Fibroblast of gingiva (primary cell): ENCODE measurements at regions not wholly inside any gene's neighbourhood (a gene's known extent, or its start where the extent isn't known, plus 50 kb on each side); places are given as distances from the start of the nearest gene placed in this dataset.
A peak's percentile ranks its signal among the peaks of the same experiment; 100 is the strongest.
"Not testable (repeated sequence)": the region's sequence is repeated elsewhere in the genome, so short reads cannot be mapped to it uniquely, and the experiment has no call there.

Experiments used
- DNase-seq: peaks from one replicate; pipeline ENCODE4 v3.0.0-alpha.2; 2011; ENCODE audit warnings: low read depth

- DNase-seq: not testable (repeated sequence)
Observed at GRCh38 chr3:110001905-110002304, 664.6 kb upstream of the DPPA4 start.

DNA sequence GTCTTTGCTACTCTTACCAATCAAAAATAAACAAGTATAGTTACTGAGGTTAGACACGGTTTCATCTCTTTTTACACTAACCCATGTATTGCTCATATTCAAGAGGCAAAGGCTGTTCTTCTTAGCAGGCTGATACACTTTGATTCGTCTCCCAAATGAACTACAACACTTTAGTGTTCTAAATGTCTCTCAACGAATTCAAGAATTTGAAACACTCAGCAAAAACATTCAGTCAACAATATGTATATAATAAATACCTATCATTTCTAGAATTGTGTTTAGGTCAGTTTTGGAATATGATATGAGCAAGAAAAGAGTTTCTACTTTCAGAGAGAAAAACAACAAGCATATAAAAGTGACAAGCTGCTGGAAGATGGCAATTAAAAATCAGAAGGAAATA lies 669.6 kb upstream of the DPPA4 start:
- no peak for DNase-seq

DNA sequence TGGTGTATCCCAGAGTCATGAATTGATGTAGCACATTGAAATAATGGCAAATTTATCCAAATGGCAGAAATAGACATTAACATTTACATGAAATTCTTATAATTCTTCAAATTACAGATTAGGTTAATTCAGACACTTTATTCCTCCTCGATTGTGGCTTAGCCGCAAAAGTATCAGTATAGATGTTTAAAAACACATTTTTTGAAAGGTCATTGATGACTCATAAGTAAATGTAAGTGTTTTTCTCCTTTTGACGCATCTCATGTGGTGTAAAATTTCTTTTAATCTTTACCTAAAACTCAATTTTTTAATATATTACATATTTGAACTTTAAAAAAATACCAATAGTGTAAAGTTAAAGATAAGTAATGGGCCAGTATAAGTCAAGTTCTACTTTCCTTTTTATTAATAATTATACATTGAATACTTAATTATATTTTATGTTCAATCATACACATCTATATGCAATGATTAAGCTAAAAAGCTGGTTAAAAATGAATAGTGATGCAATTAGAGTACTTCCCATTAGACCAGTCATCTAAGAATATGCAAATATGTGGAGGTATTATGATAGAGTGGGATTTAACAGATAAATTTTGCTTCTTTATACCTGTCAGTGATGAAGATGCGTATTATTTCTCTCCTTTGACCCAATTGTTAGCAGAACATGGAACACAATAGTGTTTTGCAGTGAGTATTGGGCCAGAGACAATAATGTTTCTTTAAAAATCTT lies 678.1 kb upstream of the DPPA4 start:
- DNase-seq: no peak

DNA sequence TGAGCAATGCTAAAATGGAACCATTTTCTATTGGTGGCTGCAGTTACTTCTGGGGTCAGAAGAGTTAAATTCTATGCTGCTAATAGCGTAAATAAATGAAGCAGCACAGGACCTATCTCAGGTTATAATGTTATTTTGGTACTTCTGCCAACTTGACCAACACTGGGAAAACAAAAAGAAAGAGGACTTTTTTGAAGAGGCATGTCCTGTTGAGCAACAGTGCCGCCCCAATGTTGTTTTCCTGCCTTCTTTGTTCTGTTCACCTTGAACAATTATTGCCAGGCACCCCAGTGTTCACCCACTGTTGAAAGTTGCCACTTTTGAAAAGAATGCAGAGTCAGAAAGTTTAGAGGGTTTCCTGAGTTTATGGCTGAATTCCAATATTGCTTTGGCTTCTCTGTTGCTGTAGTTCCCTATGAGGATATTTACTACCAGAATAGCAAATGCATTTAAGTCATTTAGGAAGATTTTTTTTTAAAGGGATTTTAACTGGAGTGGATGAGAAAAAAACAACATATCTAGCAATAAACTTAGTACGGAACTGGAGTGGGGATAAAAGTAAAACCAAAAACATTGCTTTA lies 679.0 kb upstream of the DPPA4 start:
- DNase-seq: no peak

DNA sequence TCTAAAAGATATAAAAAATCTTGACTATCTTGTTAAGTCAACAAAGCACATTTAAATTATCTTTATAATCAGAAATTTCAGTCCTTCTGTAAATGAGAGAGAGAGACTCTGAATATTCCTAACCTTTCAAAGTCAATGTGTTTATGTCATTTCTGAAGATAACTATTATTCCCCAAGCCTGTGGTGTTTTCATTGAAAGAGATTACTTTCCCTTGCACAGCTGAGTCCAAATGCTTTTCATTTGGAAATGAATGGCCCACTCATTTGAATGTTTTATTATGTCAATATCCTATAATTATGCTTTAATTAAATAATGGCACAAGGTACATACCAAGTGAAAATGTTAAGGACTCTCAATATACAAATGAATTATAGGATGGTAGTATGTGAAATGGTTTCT lies 680.0 kb upstream of the DPPA4 start:
- no peak for DNase-seq

GRCh38 chr3:110021659-110022058 lies 684.3 kb upstream of the DPPA4 start:
- DNase-seq: no peak

DNA sequence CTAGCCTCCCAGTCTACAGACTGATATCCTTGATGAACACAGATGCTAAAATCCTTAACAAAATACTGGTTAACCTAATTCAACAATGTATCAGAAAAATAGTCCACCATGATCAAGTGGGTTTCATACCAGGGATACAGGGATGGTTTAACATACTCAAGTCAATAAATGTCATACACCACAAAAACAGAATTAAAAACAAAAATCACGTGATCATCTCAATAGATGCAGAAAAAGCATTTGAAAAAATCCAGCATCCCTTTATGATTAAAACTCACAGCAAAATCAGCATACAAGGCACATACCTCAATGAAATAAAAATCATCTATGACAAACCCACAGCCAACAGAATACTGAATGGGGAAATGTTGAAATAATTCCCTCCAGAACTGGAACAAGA lies 685.7 kb upstream of the DPPA4 start:
- not testable (repeated sequence) for DNase-seq

DNA sequence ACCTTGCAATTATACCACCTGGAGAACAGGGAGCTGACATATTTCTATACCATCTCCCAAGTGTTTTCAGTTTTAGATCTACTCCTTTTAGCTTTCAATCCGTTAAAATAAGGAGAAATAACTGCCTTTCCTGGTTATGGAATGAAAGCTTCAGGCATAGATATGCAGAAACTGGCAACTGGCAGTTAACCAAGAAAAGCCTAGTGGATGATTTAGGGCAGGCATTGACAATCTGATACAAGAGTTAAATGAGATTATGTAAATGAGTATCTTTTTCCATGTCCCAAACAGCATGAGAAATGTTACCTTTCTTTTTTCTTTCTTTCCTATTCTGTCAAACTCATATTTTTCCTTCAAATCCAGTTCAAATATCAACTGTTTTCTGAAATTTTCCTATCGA lies 689.1 kb upstream of the DPPA4 start:
- no peak for DNase-seq

- peak; percentile 67 for DNase-seq
Observed at GRCh38 chr3:110027446-110028080, 690.2 kb upstream of the DPPA4 start.

DNA sequence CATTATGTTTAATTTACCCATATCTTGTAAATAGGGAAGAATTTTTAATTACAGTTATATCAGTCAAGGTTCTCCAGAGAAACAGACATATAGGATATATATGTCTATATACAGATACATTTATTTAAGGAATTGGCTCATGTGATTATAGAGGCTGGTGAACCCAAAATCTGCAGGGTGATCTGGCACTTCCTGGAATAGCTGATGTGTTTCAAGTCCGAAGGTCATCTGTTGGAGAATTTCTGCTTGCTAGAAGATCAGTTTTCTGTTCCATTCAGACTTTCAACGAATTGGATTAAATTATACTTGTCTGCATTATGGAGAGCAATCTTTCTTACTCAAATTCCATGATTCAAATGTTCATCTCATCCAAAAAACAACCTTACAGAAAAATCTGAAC lies 694.6 kb upstream of the DPPA4 start:
- no peak for DNase-seq

- no peak for DNase-seq
Observed at GRCh38 chr3:110059431-110059830, 722.1 kb upstream of the DPPA4 start.

DNA sequence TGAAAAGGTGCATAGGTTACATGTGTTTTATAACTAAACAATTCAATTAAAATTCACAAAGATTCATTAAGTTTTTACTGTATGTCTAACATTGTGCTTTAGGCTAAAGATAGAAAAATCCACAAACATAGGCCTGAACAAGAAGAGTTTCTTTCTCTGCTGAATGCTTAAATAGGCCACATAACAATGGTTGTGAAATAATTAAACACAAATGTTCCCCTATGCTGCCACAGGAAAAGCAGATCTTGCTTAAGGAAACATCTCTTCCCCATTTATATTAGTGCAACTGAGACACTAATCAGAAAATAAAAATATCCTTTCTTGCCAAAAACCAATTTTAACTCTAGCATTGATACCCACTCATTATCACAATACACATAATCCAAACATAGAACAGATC lies 725.4 kb upstream of the DPPA4 start:
- peak; percentile 77 for DNase-seq

DNA sequence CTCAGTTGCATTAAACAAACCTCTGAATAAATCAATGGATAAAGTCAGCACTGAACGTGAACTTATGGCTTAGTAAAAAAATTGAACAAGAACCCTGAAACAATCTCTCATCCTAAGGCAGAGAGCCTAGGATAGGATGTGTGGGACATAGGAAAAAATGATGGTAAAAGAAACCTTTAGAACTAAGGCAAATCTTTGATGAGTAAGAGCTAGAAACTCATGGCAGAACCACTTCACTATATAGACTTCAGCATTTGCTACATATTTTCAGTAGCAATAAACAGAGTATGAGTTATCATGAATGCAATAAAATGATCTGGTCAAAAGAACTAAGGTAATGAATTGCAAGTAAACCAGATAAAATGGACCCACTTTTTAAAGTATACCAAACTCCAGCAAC lies 725.8 kb upstream of the DPPA4 start:
- no peak for DNase-seq

DNA sequence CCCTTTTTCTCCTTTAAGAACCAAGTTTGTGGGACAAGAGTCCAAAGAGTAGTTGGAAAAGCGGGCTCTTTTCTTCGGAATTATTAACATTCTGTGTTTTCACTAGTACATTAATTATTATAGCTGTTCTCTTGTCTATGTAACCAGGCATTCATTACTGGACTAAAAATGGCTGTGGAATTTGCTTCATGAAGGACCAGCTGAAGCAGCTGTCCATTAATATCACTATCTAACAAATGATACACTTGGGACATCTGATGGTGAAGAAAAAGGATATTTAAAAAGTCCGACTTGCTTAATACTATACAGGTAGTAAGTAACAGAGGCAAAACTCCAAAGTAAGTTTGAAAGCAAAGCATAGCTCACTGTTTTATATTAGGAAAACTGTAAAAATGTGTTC lies 728.9 kb upstream of the DPPA4 start:
- no peak for DNase-seq

- DNase-seq: no peak
Observed at GRCh38 chr3:110067527-110067926, 730.2 kb upstream of the DPPA4 start.

DNA sequence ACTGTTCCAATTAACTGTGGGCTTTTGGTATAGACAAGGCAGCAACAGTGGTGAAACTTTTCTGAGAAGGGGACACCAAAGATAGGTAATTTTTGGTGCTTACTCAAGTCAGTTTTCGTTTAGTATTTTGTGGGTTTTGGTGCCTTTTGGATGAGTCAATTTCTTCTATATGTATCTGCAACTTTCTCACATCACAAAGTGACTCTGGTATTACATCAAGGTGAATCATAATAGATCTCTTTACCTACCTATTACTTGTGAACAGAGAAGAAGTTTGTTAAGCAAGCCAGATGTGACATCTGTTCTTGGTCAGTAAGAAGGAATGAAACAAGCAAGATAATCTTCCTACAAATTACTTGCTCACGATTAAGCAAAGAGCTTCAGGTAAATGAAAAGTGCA lies 732.4 kb upstream of the DPPA4 start:
- no peak for DNase-seq

DNA sequence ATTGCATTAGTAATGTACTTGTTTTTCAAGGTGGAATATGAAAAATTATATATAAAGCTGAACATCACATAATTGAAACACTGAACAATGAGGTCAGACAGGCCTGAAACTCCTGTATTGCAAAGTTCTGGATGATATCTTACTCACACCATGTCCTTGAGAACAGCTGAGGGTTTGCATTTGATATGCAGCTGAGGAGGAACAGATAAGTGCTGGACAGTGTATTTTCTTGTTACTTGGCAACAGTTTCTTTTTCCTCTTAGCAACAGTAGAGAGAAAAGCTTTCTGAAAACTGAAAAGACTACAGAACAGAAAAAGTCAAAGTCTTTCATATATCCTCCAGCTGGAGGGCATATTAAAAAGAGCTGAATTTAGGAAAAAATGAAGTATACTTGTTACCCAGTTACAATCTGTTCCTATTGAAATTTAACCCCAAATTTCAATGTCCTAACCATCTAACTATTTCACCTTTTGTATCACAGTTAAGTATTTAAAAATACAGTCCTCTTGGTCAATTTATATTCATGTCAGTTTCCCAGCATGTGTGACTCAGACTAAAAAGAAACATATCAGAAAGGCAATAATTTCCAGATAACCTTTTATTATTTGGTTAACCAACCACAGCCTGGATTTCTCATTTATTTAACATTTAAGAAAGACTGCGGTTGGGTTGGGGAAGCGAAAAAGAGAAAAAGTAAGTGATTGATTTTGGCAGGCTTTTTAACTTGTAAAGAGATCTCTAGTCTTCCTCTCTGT lies 733.0 kb upstream of the DPPA4 start:
- DNase-seq: peak; percentile 13

DNA sequence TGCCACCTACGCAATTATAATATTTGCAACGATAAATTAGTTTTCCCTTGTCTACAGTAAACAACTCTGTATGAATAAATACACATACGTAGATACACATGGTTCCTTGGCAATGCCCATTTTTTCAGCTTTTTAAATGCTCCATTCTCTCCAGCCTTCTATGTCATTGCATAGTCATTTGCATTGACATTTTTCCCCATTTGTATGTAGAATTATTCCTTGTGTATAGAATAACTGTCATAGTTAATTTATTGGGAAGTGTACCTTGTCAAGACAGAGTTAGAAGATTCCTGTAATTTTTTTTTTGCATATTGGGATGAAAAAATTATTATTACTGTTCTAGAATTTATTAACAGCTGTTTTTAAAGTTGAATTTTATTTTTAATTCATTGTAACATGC lies 736.7 kb upstream of the DPPA4 start:
- DNase-seq: no peak

- DNase-seq: no peak
Observed at GRCh38 chr3:110077093-110077492, 739.7 kb upstream of the DPPA4 start.

- DNase-seq: no peak
Observed at GRCh38 chr3:110093411-110093810, 756.1 kb upstream of the DPPA4 start.

DNA sequence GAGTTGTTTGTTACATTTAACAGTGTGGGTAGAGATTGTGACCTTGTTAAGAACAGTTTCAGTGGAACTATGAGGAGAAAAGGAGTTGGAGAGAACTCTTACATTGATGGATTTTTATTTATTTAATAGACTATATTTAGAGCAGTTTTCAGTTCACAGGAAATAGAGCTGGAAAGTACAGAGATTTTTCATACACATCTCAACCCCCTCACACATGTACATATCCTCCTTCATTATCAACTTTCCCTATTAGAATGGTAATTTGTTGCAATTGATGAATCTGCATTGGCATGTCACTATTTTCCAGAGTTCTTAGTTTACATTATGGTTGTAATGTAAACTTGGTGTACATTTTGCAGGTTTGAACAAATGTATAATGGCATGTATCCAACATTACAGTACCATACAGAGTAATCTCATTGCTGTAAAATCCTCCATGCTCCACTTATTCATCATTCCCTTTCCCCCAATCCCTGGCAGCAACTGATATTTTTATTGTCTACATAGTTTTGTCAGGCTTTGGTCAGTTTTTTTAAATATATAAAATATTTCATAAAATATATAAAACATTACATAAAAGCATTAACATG lies 756.6 kb upstream of the DPPA4 start:
- DNase-seq: no peak

GRCh38 chr3:110099711-110100110 lies 762.4 kb upstream of the DPPA4 start:
- DNase-seq: no peak

DNA sequence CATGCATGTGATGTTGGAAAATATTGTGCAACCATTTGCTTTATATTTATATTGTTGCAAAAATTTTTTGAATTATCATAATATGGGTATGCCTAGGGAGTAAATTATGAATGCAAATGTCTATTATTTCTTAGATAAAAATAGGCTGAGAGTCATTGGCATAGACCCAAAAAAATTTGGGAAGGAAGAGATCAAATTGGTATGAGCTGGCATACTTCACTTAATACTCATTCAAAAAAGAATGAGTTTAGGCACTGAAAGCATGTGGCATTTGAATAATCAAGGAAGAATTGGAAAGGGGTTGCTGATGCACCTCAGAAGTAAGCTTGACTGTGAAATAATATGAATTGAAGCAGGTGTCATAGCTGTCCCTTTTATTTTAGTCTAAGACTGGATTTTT lies 764.0 kb upstream of the DPPA4 start:
- peak; percentile 29 for DNase-seq
